CD14-positive monocyte (primary cell): ENCODE measurements at regions not wholly inside any gene's neighbourhood (a gene's known extent, or its start where the extent isn't known, plus 50 kb on each side); places are given as distances from the start of the nearest gene placed in this dataset.

Source experiments
- DNase-seq, 3 donors: peaks; one replicate each; pipeline ENCODE4 v3.0.0-alpha.2; 2011 to 2022
- H2AFZ ChIP-seq: 2 replicates; pipeline ENCODE4 v1.6.0; 2012; ENCODE audit warnings: mild to moderate bottlenecking, low read depth, low read length, inconsistent platforms; ENCODE audit not compliant: insufficient read depth, poor library complexity, severe bottlenecking
- H3K27ac ChIP-seq, 2 donors: 1 replicate in 1 of 2; 2 replicates in 1 of 2; pipeline ENCODE4 v1.5.1; 2012 to 2013; ENCODE audit warnings: low read length in 2 of 2, control low read depth in 1 of 2, inconsistent platforms in 1 of 2, low read depth in 1 of 2, mild to moderate bottlenecking in 1 of 2
- H3K27me3 ChIP-seq, 2 donors: one replicate each; pipeline versions ENCODE4 v1.6.0 to v1.6.1; 2011 to 2013; ENCODE audit warnings: low read length in 2 of 2; ENCODE audit not compliant: control insufficient read depth in 2 of 2, insufficient read depth in 2 of 2
- H3K36me3 ChIP-seq, 2 donors: replicated peaks in 1 of 2; 1 replicate in 1 of 2; 2 replicates in 1 of 2; pipeline versions ENCODE4 v1.5.1 to v1.6.1; 2012 to 2013; ENCODE audit warnings: low read length in 2 of 2, control low read depth in 1 of 2, inconsistent platforms in 1 of 2, mild to moderate bottlenecking in 1 of 2; ENCODE audit not compliant: insufficient read depth in 2 of 2, control insufficient read depth in 1 of 2
- H3K4me1 ChIP-seq, 2 donors: 1 replicate in 1 of 2; 2 replicates in 1 of 2; pipeline versions ENCODE4 v1.5.1 to v1.6.1; 2012 to 2013; ENCODE audit warnings: low read length in 2 of 2, control low read depth in 1 of 2, inconsistent platforms in 1 of 2, mild to moderate bottlenecking in 1 of 2, moderate library complexity in 1 of 2; ENCODE audit not compliant: insufficient read depth in 2 of 2, control insufficient read depth in 1 of 2
- H3K4me2 ChIP-seq: replicated peaks from 2 replicates; pipeline ENCODE3; 2012; ENCODE audit warnings: low read length, moderate library complexity, mild to moderate bottlenecking; ENCODE audit not compliant: poor library complexity, severe bottlenecking; ENCODE audit errors: extremely low read depth
- H3K4me3 ChIP-seq, 3 experiments: fragments of 200-600 bp in 1 of 3; sonication (generic) in 1 of 3; replicated peaks in 1 of 3; 1 replicate in 2 of 3; 2 replicates in 1 of 3; pipeline ENCODE4 v1.5.1; 2011 to 2013; ENCODE audit warnings: low read length in 3 of 3, mild to moderate bottlenecking in 3 of 3, control low read depth in 2 of 3, low read depth in 2 of 3, inconsistent platforms in 1 of 3, moderate library complexity in 1 of 3
- H3K79me2 ChIP-seq: 2 replicates; pipeline ENCODE4 v1.6.0; 2012; ENCODE audit warnings: mild to moderate bottlenecking, control low read depth, inconsistent platforms, low read length, moderate library complexity; ENCODE audit not compliant: insufficient read depth
- H3K9ac ChIP-seq: 2 replicates; pipeline ENCODE4 v1.6.0; 2017; ENCODE audit warnings: low read length, mild to moderate bottlenecking; ENCODE audit not compliant: insufficient read depth, poor library complexity, severe bottlenecking
- H3K9me3 ChIP-seq, 2 donors: replicated peaks in 1 of 2; 1 replicate in 1 of 2; 2 replicates in 1 of 2; pipeline versions ENCODE4 v1.5.1 to v1.6.1; 2012 to 2013; ENCODE audit warnings: low read length in 2 of 2, control low read depth in 1 of 2; ENCODE audit not compliant: control insufficient read depth in 1 of 2, insufficient read depth in 1 of 2
- H4K20me1 ChIP-seq: 2 replicates; pipeline ENCODE4 v1.6.0; 2012; ENCODE audit warnings: mild to moderate bottlenecking, low read length, control low read depth, moderate library complexity; ENCODE audit not compliant: insufficient read depth
- H3K27ac Mint-ChIP-seq, 7 donors: one replicate each; pipeline ENCODE4 v1.8.0; 2020; ENCODE audit warnings: mild to moderate bottlenecking in 7 of 7, mixed read lengths in 7 of 7, moderate library complexity in 6 of 7, inconsistent platforms in 2 of 7
- H3K27me3 Mint-ChIP-seq, 3 donors: one replicate each; pipeline ENCODE4 v1.8.0; 2021 to 2022; ENCODE audit warnings: low read depth in 3 of 3, mild to moderate bottlenecking in 3 of 3, mixed read lengths in 3 of 3, moderate library complexity in 3 of 3, inconsistent platforms in 1 of 3
- H3K36me3 Mint-ChIP-seq, 2 donors: one replicate each; pipeline ENCODE4 v1.8.0; 2020; ENCODE audit warnings: mixed read lengths in 2 of 2, inconsistent platforms in 1 of 2, mild to moderate bottlenecking in 1 of 2
- H3K4me1 Mint-ChIP-seq: one replicate; pipeline ENCODE4 v1.8.0; 2020; ENCODE audit warnings: mild to moderate bottlenecking, mixed read lengths
- H3K4me3 Mint-ChIP-seq, 2 donors: one replicate each; pipeline ENCODE4 v1.8.0; 2020; ENCODE audit warnings: mild to moderate bottlenecking in 2 of 2, mixed read lengths in 2 of 2, moderate library complexity in 1 of 2
- H3K9me3 Mint-ChIP-seq, 7 donors: one replicate each; pipeline ENCODE4 v1.8.0; 2020 to 2022; ENCODE audit warnings: mixed read lengths in 7 of 7, mild to moderate bottlenecking in 6 of 7, moderate library complexity in 6 of 7, inconsistent platforms in 2 of 7
- CTCF ChIP-seq: fragments of 200-600 bp; IDR thresholded peaks from one replicate; pipeline ENCODE4 v1.8.0; 2022; ENCODE audit warnings: antibody characterized with exemption, mild to moderate bottlenecking
- WGBS: methylation state at CpG from one replicate; pipeline ENCODE4 v1.1.5; 2013; ENCODE audit warnings: missing lambda C conversion rate; ENCODE audit not compliant: insufficient coverage; 5-methylcytosine and 5-hydroxymethylcytosine counted together
- intact Hi-C, 2 donors: fragments of 100-400 bp; cut with micrococcal nuclease; formaldehyde crosslinking; loops; one replicate each; pipeline versions ENCODE4 v1.15.0 to v1.15.1; 2023

- Histone ChIP-seq H4K20me1 (no peaks in the 10 kb centered on the region), H3K4me1 (no peaks in the 10 kb centered on the region), H3K27me3 (no peaks in the 10 kb centered on the region), H3K27ac (no peak overlapping the region), H3K79me2 (no peaks in the 10 kb centered on the region), H3K4me3 (no peak overlapping the region), H3K36me3 (no peaks in the 10 kb centered on the region), H3K4me2 (no peak overlapping the region), H3K9me3 (no peaks in the 10 kb centered on the region), H2AFZ (no peak overlapping the region), H3K9ac (no peak overlapping the region)
- no peak overlapping the region for H3K4me3 Mint-ChIP-seq
- no peak for TF ChIP-seq CTCF
- no peak overlapping the region for H3K27ac Mint-ChIP-seq
- H3K36me3 Mint-ChIP-seq = no peaks in the 10 kb centered on the region
- WGBS = 80% methylated on average over 2 of the region's 7 CpGs
- H3K9me3 Mint-ChIP-seq = peaks cover 0 to 6% (median 1%) of the 10 kb centered on the region in 7 donors
- no peaks in the 10 kb centered on the region for H3K4me1 Mint-ChIP-seq
- no peak for DNase-seq
- intact Hi-C loops = no loop called here
- no peaks in the 10 kb centered on the region for H3K27me3 Mint-ChIP-seq
Observed at GRCh38 chr17:71114911-71115668, 945.8 kb downstream of the KCNJ2 start.

GRCh38 chr17:71115669-71115972, 946.3 kb downstream of the KCNJ2 start:
- no peak overlapping the region for H3K4me3 ChIP-seq
- no CpG with 5 or more reads among the region's 4 CpGs for WGBS
- no peaks in the 10 kb centered on the region for H4K20me1 ChIP-seq
- Mint-ChIP-seq H3K27ac (no peak overlapping the region), H3K36me3 (no peaks in the 10 kb centered on the region), H3K4me1 (no peaks in the 10 kb centered on the region), H3K4me3 (no peak overlapping the region), H3K9me3 (peaks cover 0 to 6% (median 2%) of the 10 kb centered on the region in 7 donors), H3K27me3 (no peaks in the 10 kb centered on the region)
- no peaks in the 10 kb centered on the region for H3K79me2 ChIP-seq
- no peaks in the 10 kb centered on the region for H3K27me3 ChIP-seq
- H3K27ac ChIP-seq = no peak overlapping the region
- intact Hi-C loops = no loop called here
- H2AFZ ChIP-seq = no peak overlapping the region
- H3K36me3 ChIP-seq = no peaks in the 10 kb centered on the region
- H3K9me3 ChIP-seq = no peaks in the 10 kb centered on the region
- no peak overlapping the region for H3K4me2 ChIP-seq
- H3K4me1 ChIP-seq = no peaks in the 10 kb centered on the region
- TF ChIP-seq CTCF = no peak
- no peak for DNase-seq
- H3K9ac ChIP-seq = no peak overlapping the region
